GM19239 (cell line): ENCODE measurements at regions not wholly inside any gene's neighbourhood (a gene's known extent, or its start where the extent isn't known, plus 50 kb on each side); places are given as distances from the start of the nearest gene placed in this dataset.
A peak's percentile ranks its signal among the peaks of the same experiment; 100 is the strongest.
"Not testable (repeated sequence)": the region's sequence is repeated elsewhere in the genome, so short reads cannot be mapped to it uniquely, and the experiment has no call there.

Source experiments
- DNase-seq: peaks from one replicate; pipeline ENCODE4 v3.0.0; 2011; ENCODE audit warnings: low spot score; ENCODE audit not compliant: insufficient read length
- FAIRE-seq: peaks from 2 replicates; lab custom pipeline; 2011; peaks lifted over from hg19 to GRCh38; lab: Jason Lieb, UNC

DNA sequence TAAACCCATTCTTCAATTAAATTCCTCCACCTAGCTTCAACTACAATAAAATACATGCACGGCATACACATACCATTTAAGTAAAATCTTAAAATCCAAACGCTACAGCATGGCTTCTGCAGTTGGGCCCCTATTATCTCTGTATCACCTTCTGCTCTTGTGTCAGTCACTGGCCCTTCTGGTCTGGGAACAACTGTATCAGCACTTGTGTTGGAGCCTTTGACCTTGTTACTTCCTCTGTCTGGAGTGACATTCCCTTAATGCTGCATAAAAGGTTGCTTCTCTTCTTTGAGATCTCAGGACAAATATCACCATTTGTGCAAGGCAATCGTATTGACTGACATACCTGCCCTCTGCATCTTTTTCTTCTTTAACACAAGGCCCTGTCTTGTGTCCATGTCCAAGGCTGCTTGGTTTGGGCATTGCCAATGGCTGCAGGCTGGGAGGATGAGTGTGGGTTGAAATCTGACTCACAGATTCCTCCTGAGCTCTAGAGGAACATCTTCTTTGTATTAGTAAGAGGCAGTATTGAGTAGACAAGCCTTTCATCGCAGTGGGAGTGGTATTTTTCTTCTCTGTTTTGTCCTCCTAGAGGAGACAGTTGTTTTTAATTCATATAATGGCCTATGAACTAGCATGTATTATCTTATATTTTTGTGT lies 267.8 kb upstream of the TRIB2 start:
- DNase-seq (no peak), FAIRE-seq (no peak)

GRCh38 chr2:12451726-12452125 lies 265.0 kb upstream of the TRIB2 start:
- FAIRE-seq: no peak
- no peak for DNase-seq

GRCh38 chr2:12452185-12452584 lies 264.6 kb upstream of the TRIB2 start:
- no peak for DNase-seq
- FAIRE-seq: no peak

GRCh38 chr2:12453731-12454130 lies 263.0 kb upstream of the TRIB2 start:
- DNase-seq: no peak
- no peak for FAIRE-seq

GRCh38 chr2:12455661-12456060 lies 261.1 kb upstream of the TRIB2 start:
- DNase-seq (no peak), FAIRE-seq (no peak)

GRCh38 chr2:12456293-12457106 lies 260.2 kb upstream of the TRIB2 start:
- no peak for FAIRE-seq
- DNase-seq: peak; percentile 36

DNA sequence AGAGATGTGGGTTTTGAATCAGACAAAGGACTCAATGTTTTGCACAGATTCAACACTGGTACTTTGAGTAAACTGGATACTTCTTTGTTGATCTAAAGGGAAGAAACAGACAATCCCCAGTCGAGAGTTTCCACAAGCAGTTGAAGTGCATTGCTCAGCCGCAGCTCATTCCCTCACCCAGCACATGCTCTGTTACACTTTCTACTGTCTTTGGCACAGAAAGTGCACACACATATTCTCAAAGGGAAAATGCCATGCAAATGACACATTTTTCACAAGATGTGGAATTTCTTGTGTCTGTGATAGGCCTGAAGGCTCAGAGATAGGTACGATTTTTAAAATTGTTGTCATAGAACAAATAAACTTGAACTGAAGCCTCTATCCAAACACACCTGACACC lies 258.9 kb upstream of the TRIB2 start:
- no peak for FAIRE-seq

DNA sequence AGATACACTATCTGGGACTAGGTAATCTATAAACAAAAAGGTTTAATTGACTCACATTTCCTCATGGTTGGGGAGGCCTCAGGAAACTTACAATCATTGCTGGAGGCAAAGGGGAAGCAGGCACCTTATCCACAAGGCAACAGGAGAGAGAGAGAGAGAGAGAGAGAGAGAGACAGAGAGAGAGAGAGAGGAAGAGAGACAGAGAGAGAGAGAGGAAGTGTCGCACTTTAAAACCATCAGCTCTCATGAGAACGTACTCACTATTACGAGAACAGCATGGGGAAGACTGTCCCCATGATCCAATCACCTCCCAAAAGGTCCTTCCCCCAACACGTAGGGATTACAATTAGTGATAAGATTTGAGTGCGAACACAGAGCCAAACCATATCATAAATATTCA lies 253.5 kb upstream of the TRIB2 start:
- DNase-seq (no peak), FAIRE-seq (no peak)

More for the DNA sequence above, 258.9 kb upstream of the TRIB2 start:
- no peak for DNase-seq

DNA sequence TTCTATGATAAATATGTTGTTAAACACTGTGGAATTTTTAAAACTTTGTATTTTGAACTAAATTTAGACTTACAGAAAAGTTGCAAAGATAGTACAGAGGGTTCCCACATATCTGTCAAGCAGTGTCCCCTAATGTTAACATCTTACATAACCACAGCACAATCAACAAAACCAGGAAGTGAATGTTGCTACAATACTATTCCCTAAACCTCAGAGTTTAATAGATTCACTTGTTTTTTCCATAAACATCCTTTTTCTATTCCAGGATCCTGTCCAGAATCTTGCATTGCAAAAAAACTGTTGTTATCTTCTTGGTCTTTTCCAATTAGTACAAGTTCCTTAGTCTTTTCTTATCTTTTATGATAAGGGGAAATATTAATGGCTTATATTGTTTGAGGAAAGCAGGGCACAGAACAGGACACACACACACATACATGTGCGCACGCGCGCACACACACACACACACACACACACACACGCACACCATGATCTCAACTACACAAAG lies 251.1 kb upstream of the TRIB2 start:
- no peak for FAIRE-seq
- no peak for DNase-seq

DNA sequence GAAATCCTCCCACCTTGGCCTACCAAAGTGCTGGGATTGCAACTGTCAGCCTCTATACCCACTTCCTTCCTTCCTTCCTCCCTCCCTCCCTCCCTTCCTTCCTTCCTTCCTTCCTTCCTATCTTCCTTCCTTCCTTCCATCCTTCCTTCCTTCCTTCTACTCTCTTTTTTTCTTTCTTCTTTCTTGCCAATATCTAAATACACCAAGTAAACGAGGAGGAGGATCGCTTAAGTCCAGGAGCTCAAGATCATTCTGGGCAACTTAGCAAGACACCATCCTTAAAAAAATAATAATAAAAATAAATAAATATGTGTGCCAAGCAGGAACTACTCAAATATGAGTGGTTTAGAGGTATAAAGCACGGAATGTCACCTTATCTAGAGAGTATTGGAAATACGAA lies 249.4 kb upstream of the TRIB2 start:
- DNase-seq (no peak), FAIRE-seq (no peak)

GRCh38 chr2:12469141-12469561 lies 247.6 kb upstream of the TRIB2 start:
- FAIRE-seq (no peak), DNase-seq (no peak)

DNA sequence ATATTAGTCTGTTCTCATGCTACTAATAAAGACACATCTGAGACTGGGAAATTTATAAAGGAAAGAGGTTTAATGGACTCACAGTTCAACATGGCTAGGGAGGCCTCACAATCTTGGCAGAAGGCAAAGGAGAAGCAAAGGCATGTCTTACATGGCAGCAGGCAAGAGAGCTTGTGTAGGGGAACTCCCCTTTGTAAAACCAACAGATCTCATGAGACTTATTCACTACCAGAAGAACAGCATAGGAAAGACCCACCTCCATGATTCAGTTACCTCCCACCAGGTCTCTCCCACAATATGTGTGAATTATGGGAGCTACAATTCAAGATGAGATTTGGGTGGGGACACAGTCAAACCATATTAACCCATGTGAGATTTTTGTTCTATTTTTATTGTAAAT lies 244.5 kb upstream of the TRIB2 start:
- not testable (repeated sequence) for DNase-seq, FAIRE-seq

GRCh38 chr2:12478151-12479064 lies 238.3 kb upstream of the TRIB2 start:
- FAIRE-seq (no peak), DNase-seq (no peak)

- DNase-seq (no peak), FAIRE-seq (no peak)
Measured at GRCh38 chr2:12479065-12479601, 237.6 kb upstream of the TRIB2 start.

- FAIRE-seq: no peak
- DNase-seq: no peak
Measured at GRCh38 chr2:12484536-12485115, 232.1 kb upstream of the TRIB2 start.

DNA sequence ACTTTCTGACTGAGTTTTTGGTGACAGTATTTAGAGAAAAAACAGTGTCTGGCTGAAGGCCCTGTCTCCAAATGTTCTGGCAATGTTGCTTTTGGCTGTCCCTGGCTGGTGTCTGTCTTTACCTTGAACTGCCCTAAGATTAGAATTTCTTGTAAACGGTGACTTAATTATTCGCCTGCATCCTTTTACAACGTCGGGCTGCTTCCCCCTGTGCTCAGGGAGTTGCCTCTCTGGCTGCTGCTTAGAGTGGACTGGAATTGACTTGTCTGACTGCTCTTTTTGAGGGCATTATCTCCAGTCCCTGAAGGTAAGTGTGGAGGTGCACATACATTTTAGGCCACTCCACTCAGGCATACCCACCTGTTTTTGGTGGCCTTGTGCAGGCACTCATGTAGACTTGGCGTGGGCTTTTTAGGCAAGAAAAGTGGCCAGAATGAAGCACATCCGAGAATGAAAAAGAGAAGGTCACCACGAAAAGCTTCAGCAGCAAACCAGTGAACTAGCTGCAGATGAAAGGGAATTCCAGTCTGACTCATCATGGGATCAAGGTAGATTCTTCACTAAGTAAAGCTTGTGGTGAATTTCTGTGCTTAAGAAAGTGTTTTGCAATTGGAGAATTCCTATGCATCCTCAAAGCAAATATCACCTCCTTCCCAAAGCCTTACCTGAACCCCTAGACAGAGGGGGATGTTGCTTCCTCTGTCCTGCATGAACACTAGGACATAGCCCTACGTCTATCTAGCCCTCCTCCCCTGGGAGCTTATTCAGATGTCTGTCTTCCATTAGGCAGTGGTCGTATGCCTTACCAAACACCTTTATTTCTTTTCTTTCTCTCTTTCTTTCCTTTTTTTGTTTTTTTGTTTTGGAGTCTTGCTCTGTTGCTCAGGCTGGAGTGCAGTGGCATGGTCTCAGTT lies 230.3 kb upstream of the TRIB2 start:
- no peak for DNase-seq
- no peak for FAIRE-seq

- DNase-seq: no peak
- FAIRE-seq: no peak
Measured at GRCh38 chr2:12487253-12488004, 229.3 kb upstream of the TRIB2 start.
